ENCODE measurements at regions not wholly inside any gene's neighbourhood (a gene's known extent, or its start where the extent isn't known, plus 50 kb on each side); places are given as distances from the start of the nearest gene placed in this dataset.

GRCh38 chr3:31438742-31439141 lies 94.0 kb upstream of the STT3B start:
- no peak overlapping the region for H3K27ac Mint-ChIP-seq (ENCODE audit: unreplicated experiment)
- intact Hi-C loops (cut with micrococcal nuclease; ENCODE audit: unreplicated experiment), result no loop called here
- no peak for TF ChIP-seq CTCF (IDR thresholded peaks at IDR 0.05; ENCODE audit: insufficient read depth in 1 of 2, low read depth in 1 of 2, low read length in 1 of 2, severe bottlenecking in 1 of 2, unreplicated experiment in 1 of 2)
- H3K9me3 Mint-ChIP-seq (ENCODE audit: unreplicated experiment), result peaks cover 37% of the 10 kb centered on the region
- Histone ChIP-seq H3K4me3 (ENCODE audit: low read depth, low read length) (no peak overlapping the region), H3K36me3 (ENCODE audit: control insufficient read depth, insufficient read depth, low read length) (no peaks in the 10 kb centered on the region), H3K9me3 (peaks cover 21% of the 10 kb centered on the region), H3K4me1 (no peaks in the 10 kb centered on the region), H3K27me3 (replicated peaks; ENCODE audit: control insufficient read depth, insufficient read depth, low read length) (no peaks in the 10 kb centered on the region)
- no TSS peak for BruUV-seq (replicated peaks)
- H3K4me1 Mint-ChIP-seq (ENCODE audit: low read depth, unreplicated experiment), result no peaks in the 10 kb centered on the region
- DNase-seq, result no peak
- POLR2A ChIA-PET, result no interaction called here
- H3K36me3 Mint-ChIP-seq (ENCODE audit: insufficient read depth, unreplicated experiment), result no peaks in the 10 kb centered on the region
- no peak overlapping the region for H3K4me3 Mint-ChIP-seq (ENCODE audit: unreplicated experiment)
- CTCF ChIA-PET, result no interaction called here
- no peaks in the 10 kb centered on the region for H3K27me3 Mint-ChIP-seq (ENCODE audit: insufficient read depth, unreplicated experiment)

- Histone ChIP-seq H3K36me3 (ENCODE audit: control insufficient read depth, insufficient read depth, low read length) (no peaks in the 10 kb centered on the region), H3K4me1 (peaks cover 8% of the 10 kb centered on the region; the same call in 1 of the 2 replicates), H3K9me3 (peaks cover 21% of the 10 kb centered on the region), H3K27me3 (replicated peaks; ENCODE audit: control insufficient read depth, insufficient read depth, low read length) (no peaks in the 10 kb centered on the region), H3K4me3 (ENCODE audit: low read depth, low read length) (no peak overlapping the region)
- intact Hi-C loops (cut with micrococcal nuclease; ENCODE audit: unreplicated experiment), result no loop called here
- TF ChIP-seq CTCF (IDR thresholded peaks at IDR 0.05; ENCODE audit: insufficient read depth in 1 of 2, low read depth in 1 of 2, low read length in 1 of 2, severe bottlenecking in 1 of 2, unreplicated experiment in 1 of 2), result no peak
- ChIA-PET POLR2A (no interaction called here), CTCF (no interaction called here)
- Mint-ChIP-seq H3K4me1 (ENCODE audit: low read depth, unreplicated experiment) (no peaks in the 10 kb centered on the region), H3K27me3 (ENCODE audit: insufficient read depth, unreplicated experiment) (no peaks in the 10 kb centered on the region), H3K36me3 (ENCODE audit: insufficient read depth, unreplicated experiment) (no peaks in the 10 kb centered on the region), H3K4me3 (ENCODE audit: unreplicated experiment) (no peak overlapping the region), H3K9me3 (ENCODE audit: unreplicated experiment) (peaks cover 32% of the 10 kb centered on the region), H3K27ac (ENCODE audit: unreplicated experiment) (no peak overlapping the region)
- DNase-seq, result no peak
- BruUV-seq (replicated peaks), result no TSS peak
Observed at GRCh38 chr3:31439890-31440750, 92.6 kb upstream of the STT3B start.

GRCh38 chr3:31440878-31441277 lies 91.8 kb upstream of the STT3B start:
- H3K4me3 Mint-ChIP-seq (ENCODE audit: unreplicated experiment), result no peak overlapping the region
- BruUV-seq (replicated peaks), result no TSS peak
- intact Hi-C loops (cut with micrococcal nuclease; ENCODE audit: unreplicated experiment), result no loop called here
- H3K9me3 Mint-ChIP-seq (ENCODE audit: unreplicated experiment), result peaks cover 24% of the 10 kb centered on the region
- CTCF ChIA-PET, result no interaction called here
- Histone ChIP-seq H3K4me1 (peaks cover 8% of the 10 kb centered on the region; the same call in 1 of the 2 replicates), H3K36me3 (ENCODE audit: control insufficient read depth, insufficient read depth, low read length) (no peaks in the 10 kb centered on the region), H3K4me3 (ENCODE audit: low read depth, low read length) (no peak overlapping the region), H3K27me3 (replicated peaks; ENCODE audit: control insufficient read depth, insufficient read depth, low read length) (no peaks in the 10 kb centered on the region), H3K9me3 (peaks cover 21% of the 10 kb centered on the region)
- H3K27ac Mint-ChIP-seq (ENCODE audit: unreplicated experiment), result no peak overlapping the region
- H3K27me3 Mint-ChIP-seq (ENCODE audit: insufficient read depth, unreplicated experiment), result no peaks in the 10 kb centered on the region
- TF ChIP-seq CTCF (IDR thresholded peaks at IDR 0.05; ENCODE audit: insufficient read depth in 1 of 2, low read depth in 1 of 2, low read length in 1 of 2, severe bottlenecking in 1 of 2, unreplicated experiment in 1 of 2), result no peak
- H3K4me1 Mint-ChIP-seq (ENCODE audit: low read depth, unreplicated experiment), result no peaks in the 10 kb centered on the region
- DNase-seq, result no peak
- H3K36me3 Mint-ChIP-seq (ENCODE audit: insufficient read depth, unreplicated experiment), result no peaks in the 10 kb centered on the region
- POLR2A ChIA-PET, result no interaction called here
